ENCODE measurements at regions not wholly inside any gene's neighbourhood (a gene's known extent, or its start where the extent isn't known, plus 50 kb on each side); places are given as distances from the start of the nearest gene placed in this dataset.

GRCh38 chr5:73231246-73231778 lies 58.3 kb downstream of the TMEM174 start:
- TF ChIP-seq POLR2A (IDR thresholded peaks at IDR 0.05) (no peak), POLR2AphosphoS5 (IDR thresholded peaks at IDR 0.05) (no peak)
